Endodermal cell (in vitro differentiated cells): ENCODE measurements at regions not wholly inside any gene's neighbourhood (a gene's known extent, or its start where the extent isn't known, plus 50 kb on each side); places are given as distances from the start of the nearest gene placed in this dataset.
"Not testable (repeated sequence)": the region's sequence is repeated elsewhere in the genome, so short reads cannot be mapped to it uniquely, and the experiment has no call there.

Experiments
- DNase-seq: peaks from one replicate; pipeline ENCODE4 v3.0.0-alpha.2; 2017
- H3K27ac ChIP-seq: 2 replicates; pipeline ENCODE4 v1.5.1; 2013; ENCODE audit warnings: mild to moderate bottlenecking, low read depth, low read length, moderate library complexity
- H3K27me3 ChIP-seq: 2 replicates; pipeline ENCODE4 v1.6.1; 2013; ENCODE audit warnings: mild to moderate bottlenecking, low read length, moderate library complexity; ENCODE audit not compliant: insufficient read depth, control insufficient read depth, poor library complexity, severe bottlenecking
- H3K36me3 ChIP-seq: 2 replicates; pipeline ENCODE4 v1.7.0; 2013; ENCODE audit warnings: mild to moderate bottlenecking, low read length, moderate library complexity; ENCODE audit not compliant: control insufficient read depth, insufficient read depth
- H3K4me1 ChIP-seq: one replicate; pipeline ENCODE4 v1.7.0; 2013; ENCODE audit warnings: low read length; ENCODE audit not compliant: control insufficient read depth, insufficient read depth
- H3K4me3 ChIP-seq: 2 replicates; pipeline ENCODE4 v1.5.1; 2013; ENCODE audit warnings: mild to moderate bottlenecking, low read length, moderate library complexity
- H3K9ac ChIP-seq: 2 replicates; pipeline ENCODE4 v1.6.1; 2013; ENCODE audit warnings: mild to moderate bottlenecking, low read length, moderate library complexity; ENCODE audit not compliant: poor library complexity, severe bottlenecking; ENCODE audit errors: extremely low read depth
- H3K9me3 ChIP-seq: 2 replicates; pipeline ENCODE4 v1.6.1; 2013; ENCODE audit warnings: mild to moderate bottlenecking, low read length, moderate library complexity; ENCODE audit not compliant: control insufficient read depth
- H3K27ac Mint-ChIP-seq: 2 replicates; pipeline ENCODE4 v1.8.0; 2020; ENCODE audit warnings: mixed read lengths
- H3K27me3 Mint-ChIP-seq: 2 replicates; pipeline ENCODE4 v1.8.0; 2021; ENCODE audit warnings: mild to moderate bottlenecking, mixed read lengths; ENCODE audit not compliant: insufficient read depth
- H3K36me3 Mint-ChIP-seq: 2 replicates; pipeline ENCODE4 v1.8.0; 2020; ENCODE audit warnings: low read depth, mixed read lengths
- H3K4me1 Mint-ChIP-seq: 2 replicates; pipeline ENCODE4 v1.8.0; 2020; ENCODE audit warnings: mixed read lengths
- H3K4me3 Mint-ChIP-seq: 2 replicates; pipeline ENCODE4 v1.8.0; 2020; ENCODE audit warnings: mild to moderate bottlenecking, moderate library complexity, mixed read lengths
- H3K9me3 Mint-ChIP-seq: 2 replicates; pipeline ENCODE4 v1.8.0; 2020; ENCODE audit warnings: mild to moderate bottlenecking, mixed read lengths
- WGBS, 2 experiments: methylation state at CpG; one replicate each; pipeline versions ENCODE4 v1.1.5 to v1.1.7; 2013; ENCODE audit warnings: missing lambda C conversion rate in 2 of 2, mixed read lengths in 1 of 2; ENCODE audit not compliant: insufficient coverage in 1 of 2, insufficient read length in 1 of 2; 5-methylcytosine and 5-hydroxymethylcytosine counted together
- TF ChIP-seq, protein P1 (sequence below): fragments of 200-600 bp; sonication (generic); conservative IDR thresholded peaks from 2 replicates; pipeline ENCODE4 v1.5.0; 2021; ENCODE audit warnings: antibody characterized with exemption, mild to moderate bottlenecking

DNA sequence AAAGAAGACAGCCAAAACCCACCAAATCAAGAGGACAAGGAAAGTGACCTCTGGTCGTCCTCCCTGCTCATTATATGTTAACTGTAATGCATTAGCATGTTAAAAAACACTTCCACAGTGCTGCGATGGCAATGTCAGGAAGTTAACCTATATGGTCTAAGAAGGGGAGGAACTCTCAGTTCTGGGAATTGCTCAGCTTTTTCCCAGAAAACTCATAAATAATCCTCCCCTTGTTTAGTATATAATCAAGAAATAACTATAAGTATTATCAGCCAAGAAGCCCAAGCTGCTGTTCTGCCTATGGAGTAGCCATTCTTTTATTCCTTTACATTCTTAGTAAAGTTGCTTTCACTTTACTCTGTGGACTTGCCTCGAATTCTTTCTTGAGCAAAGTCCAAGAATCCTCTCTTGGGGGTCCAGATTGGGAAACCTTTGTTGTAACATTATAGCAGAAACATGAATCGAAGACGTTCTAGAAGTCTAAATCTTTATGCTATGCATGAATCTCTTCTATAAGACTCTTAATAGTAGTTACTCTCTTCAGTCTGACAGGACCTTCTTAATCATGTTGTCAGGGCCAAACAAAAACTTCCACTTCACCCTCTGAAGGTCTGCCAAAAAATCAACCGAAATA lies 110.0 kb upstream of the VANGL1 start:
- no peaks in the 10 kb centered on the region for H3K36me3 Mint-ChIP-seq
- H3K4me1 Mint-ChIP-seq, result peaks cover 64% of the 10 kb centered on the region
- no peak overlapping the region for H3K27ac Mint-ChIP-seq
- H3K36me3 ChIP-seq, result no peaks in the 10 kb centered on the region
- 67 to 86% methylated on average over 3 to 6 of the region's 6 CpGs for WGBS, 2 experiments
- H3K27me3 ChIP-seq, result no peaks in the 10 kb centered on the region
- no peak overlapping the region for H3K9ac ChIP-seq
- H3K9me3 ChIP-seq, result peaks cover 13% of the 10 kb centered on the region
- TF ChIP-seq, protein P1, sequence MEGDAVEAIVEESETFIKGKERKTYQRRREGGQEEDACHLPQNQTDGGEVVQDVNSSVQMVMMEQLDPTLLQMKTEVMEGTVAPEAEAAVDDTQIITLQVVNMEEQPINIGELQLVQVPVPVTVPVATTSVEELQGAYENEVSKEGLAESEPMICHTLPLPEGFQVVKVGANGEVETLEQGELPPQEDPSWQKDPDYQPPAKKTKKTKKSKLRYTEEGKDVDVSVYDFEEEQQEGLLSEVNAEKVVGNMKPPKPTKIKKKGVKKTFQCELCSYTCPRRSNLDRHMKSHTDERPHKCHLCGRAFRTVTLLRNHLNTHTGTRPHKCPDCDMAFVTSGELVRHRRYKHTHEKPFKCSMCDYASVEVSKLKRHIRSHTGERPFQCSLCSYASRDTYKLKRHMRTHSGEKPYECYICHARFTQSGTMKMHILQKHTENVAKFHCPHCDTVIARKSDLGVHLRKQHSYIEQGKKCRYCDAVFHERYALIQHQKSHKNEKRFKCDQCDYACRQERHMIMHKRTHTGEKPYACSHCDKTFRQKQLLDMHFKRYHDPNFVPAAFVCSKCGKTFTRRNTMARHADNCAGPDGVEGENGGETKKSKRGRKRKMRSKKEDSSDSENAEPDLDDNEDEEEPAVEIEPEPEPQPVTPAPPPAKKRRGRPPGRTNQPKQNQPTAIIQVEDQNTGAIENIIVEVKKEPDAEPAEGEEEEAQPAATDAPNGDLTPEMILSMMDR, result no peak
- H3K27ac ChIP-seq, result no peak overlapping the region
- peaks cover 29% of the 10 kb centered on the region for H3K4me1 ChIP-seq
- DNase-seq, result no peak
- H3K4me3 ChIP-seq, result peak overlapping the region; percentile 37
- no peak overlapping the region for H3K4me3 Mint-ChIP-seq
- H3K9me3 Mint-ChIP-seq, result peaks cover 14% of the 10 kb centered on the region
- no peaks in the 10 kb centered on the region for H3K27me3 Mint-ChIP-seq

GRCh38 chr1:115530407-115530806 lies 111.4 kb upstream of the VANGL1 start:
- Mint-ChIP-seq H3K9me3 (peaks cover 11% of the 10 kb centered on the region), H3K4me1 (peaks cover 65% of the 10 kb centered on the region)
- WGBS, 2 experiments, result 90% methylated on average over 1 of the region's 1 CpG; no CpG with 5 or more reads in 1 of the 2 experiments

DNA sequence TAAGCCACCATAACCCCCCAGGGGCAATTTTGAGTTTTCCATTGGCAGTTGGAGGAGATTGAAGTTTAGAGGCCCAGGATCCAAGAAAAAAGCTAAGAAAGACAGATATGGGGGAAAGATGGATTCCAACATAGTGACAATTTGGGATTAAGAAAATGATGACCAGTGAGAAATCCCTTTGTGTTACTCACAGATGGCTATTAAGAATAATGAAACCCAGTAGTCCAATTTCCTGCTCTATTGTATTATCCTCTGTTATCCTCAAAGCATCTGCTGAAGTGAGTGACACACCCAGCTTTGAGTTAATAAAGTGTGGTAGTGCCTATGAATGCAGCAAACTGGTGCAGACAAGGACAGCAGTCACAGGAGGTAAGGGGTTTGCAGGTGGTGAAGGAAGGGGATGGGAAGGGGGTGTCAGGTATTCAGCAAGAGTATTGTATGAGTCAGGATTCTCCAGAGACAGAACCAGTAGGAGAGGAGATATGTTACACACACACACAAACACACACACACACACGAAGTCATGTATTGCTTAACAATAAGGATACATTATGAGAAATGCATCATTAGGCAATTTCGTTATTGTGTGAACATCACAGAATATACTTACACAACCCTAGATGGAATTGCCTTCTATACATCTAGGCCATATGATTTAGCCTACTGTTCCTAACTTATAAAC lies 112.4 kb upstream of the VANGL1 start:
- Mint-ChIP-seq H3K36me3 (no peaks in the 10 kb centered on the region), H3K9me3 (peaks cover 2% of the 10 kb centered on the region), H3K27ac (no peak overlapping the region), H3K27me3 (no peaks in the 10 kb centered on the region), H3K4me1 (peaks cover 65% of the 10 kb centered on the region), H3K4me3 (no peak overlapping the region)
- Histone ChIP-seq H3K27me3 (no peaks in the 10 kb centered on the region), H3K9ac (no peak overlapping the region), H3K36me3 (no peaks in the 10 kb centered on the region), H3K4me3 (no peak overlapping the region), H3K4me1 (peaks cover 21% of the 10 kb centered on the region), H3K27ac (no peak overlapping the region), H3K9me3 (peaks cover 3% of the 10 kb centered on the region)
- WGBS, 2 experiments, result 83 to 100% methylated on average over 1 of the region's 2 CpGs
- TF ChIP-seq, protein P1, result no peak
- DNase-seq, result no peak

More at GRCh38 chr1:115530407-115530806, 111.4 kb upstream of the VANGL1 start:
- peaks cover 13% of the 10 kb centered on the region for H3K9me3 ChIP-seq
- Mint-ChIP-seq H3K27me3 (no peaks in the 10 kb centered on the region), H3K36me3 (no peaks in the 10 kb centered on the region), H3K4me3 (no peak overlapping the region), H3K27ac (no peak overlapping the region)
- no peak overlapping the region for H3K4me3 ChIP-seq
- no peak overlapping the region for H3K27ac ChIP-seq
- H3K9ac ChIP-seq, result no peak overlapping the region
- H3K4me1 ChIP-seq, result peaks cover 24% of the 10 kb centered on the region
- TF ChIP-seq, protein P1, result no peak
- H3K36me3 ChIP-seq, result no peaks in the 10 kb centered on the region
- no peak for DNase-seq
- no peaks in the 10 kb centered on the region for H3K27me3 ChIP-seq

DNA sequence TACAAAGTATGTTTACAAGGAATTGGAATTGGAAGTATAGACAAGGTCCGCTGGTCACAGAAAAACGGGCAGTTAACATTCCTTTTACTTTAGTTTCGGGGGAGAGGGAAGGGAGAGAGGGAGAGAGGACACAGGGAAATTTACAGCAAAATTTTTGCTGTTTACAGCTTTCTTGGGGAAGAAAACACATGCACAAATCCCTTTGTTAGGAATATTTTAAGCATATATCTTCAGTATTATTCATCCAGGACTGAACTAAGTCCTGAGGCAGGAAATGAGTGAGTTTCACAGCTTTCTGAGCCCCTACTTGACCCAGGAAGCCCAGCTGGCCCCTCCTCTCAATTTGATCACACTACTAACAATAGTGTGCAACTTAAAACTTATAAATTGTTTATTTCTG lies 113.4 kb upstream of the VANGL1 start:
- H3K36me3 ChIP-seq, H3K4me3 ChIP-seq, H3K9me3 ChIP-seq, H3K4me3 Mint-ChIP-seq, H3K27ac ChIP-seq, H3K27me3 ChIP-seq, H3K9me3 Mint-ChIP-seq, H3K9ac ChIP-seq, DNase-seq, H3K36me3 Mint-ChIP-seq, H3K27ac Mint-ChIP-seq, H3K27me3 Mint-ChIP-seq: not testable (repeated sequence)
- WGBS, 2 experiments, result 81 to 86% methylated on average over 3 of the region's 3 CpGs
- peaks cover 56% of the 10 kb centered on the region for H3K4me1 Mint-ChIP-seq
- peaks cover 18% of the 10 kb centered on the region for H3K4me1 ChIP-seq
